K562 (cell line): ENCODE measurements at regions not wholly inside any gene's neighbourhood (a gene's known extent, or its start where the extent isn't known, plus 50 kb on each side); places are given as distances from the start of the nearest gene placed in this dataset.
A peak's percentile ranks its signal among the peaks of the same experiment; 100 is the strongest.

ENCODE experiments used
- HEY1 ChIP-seq: fragments of 250-450 bp; sonication (Bioruptor Pico); IDR thresholded peaks from 2 replicates; pipeline ENCODE4 v1.5.0; 2020; ENCODE audit warnings: mild to moderate bottlenecking, moderate library complexity, borderline replicate concordance
- RAD21 ChIP-seq, 2 experiments: fragments of 250-450 bp in 1 of 2; fragments of 450-650 bp in 1 of 2; sonication (Bioruptor Pico) in 1 of 2; formaldehyde crosslinking in 1 of 2; IDR thresholded peaks in 1 of 2; conservative IDR thresholded peaks in 1 of 2; 2 replicates each; pipeline versions ENCODE4 v1.4.0 to v1.8.0; 2020 to 2022; ENCODE audit warnings: mild to moderate bottlenecking in 2 of 2, moderate library complexity in 1 of 2
- TAF9B ChIP-seq: fragments of 450-650 bp; IDR thresholded peaks from 2 replicates; pipeline ENCODE4 v1.6.1; 2018; ENCODE audit warnings: mild to moderate bottlenecking; ENCODE audit not compliant: partially characterized antibody
- TF ChIP-seq, protein P1 (sequence below), 2 experiments: fragments of 450-650 bp in 1 of 2; sonication (generic) in 1 of 2; formaldehyde crosslinking in 1 of 2; IDR thresholded peaks; 2 replicates each; pipeline versions ENCODE4 v1.7.1 to v1.9.0; 2016 to 2022; ENCODE audit warnings: inconsistent platforms in 1 of 2, mild to moderate bottlenecking in 1 of 2, missing genetic modification reagents in 1 of 2
- TF ChIP-seq, protein P2 (sequence below): fragments of 450-650 bp; formaldehyde crosslinking; IDR thresholded peaks from 2 replicates; pipeline ENCODE4 v1.4.0; 2020; ENCODE audit warnings: mild to moderate bottlenecking, moderate library complexity

DNA sequence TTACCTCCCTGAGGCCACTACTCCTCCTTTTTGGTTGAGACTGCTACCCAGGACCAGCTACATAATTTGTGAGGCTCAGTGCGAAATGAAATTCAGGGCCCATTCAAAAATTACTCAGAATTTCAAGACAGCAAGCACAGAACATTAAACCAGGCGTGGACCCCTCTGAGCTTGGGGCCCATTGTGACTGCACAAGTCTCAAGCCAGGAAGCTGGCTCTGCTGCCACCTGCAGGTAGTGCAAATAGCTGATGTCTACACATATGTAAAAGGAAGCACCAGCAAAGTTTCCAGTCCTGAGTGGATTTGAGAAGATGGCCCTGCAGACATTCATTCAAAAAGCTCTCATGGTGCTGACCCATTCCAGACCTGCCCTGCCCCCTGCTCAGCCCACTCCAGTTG, 213.4 kb upstream of the LNX1 start (continued):
- TF ChIP-seq, protein P1, sequence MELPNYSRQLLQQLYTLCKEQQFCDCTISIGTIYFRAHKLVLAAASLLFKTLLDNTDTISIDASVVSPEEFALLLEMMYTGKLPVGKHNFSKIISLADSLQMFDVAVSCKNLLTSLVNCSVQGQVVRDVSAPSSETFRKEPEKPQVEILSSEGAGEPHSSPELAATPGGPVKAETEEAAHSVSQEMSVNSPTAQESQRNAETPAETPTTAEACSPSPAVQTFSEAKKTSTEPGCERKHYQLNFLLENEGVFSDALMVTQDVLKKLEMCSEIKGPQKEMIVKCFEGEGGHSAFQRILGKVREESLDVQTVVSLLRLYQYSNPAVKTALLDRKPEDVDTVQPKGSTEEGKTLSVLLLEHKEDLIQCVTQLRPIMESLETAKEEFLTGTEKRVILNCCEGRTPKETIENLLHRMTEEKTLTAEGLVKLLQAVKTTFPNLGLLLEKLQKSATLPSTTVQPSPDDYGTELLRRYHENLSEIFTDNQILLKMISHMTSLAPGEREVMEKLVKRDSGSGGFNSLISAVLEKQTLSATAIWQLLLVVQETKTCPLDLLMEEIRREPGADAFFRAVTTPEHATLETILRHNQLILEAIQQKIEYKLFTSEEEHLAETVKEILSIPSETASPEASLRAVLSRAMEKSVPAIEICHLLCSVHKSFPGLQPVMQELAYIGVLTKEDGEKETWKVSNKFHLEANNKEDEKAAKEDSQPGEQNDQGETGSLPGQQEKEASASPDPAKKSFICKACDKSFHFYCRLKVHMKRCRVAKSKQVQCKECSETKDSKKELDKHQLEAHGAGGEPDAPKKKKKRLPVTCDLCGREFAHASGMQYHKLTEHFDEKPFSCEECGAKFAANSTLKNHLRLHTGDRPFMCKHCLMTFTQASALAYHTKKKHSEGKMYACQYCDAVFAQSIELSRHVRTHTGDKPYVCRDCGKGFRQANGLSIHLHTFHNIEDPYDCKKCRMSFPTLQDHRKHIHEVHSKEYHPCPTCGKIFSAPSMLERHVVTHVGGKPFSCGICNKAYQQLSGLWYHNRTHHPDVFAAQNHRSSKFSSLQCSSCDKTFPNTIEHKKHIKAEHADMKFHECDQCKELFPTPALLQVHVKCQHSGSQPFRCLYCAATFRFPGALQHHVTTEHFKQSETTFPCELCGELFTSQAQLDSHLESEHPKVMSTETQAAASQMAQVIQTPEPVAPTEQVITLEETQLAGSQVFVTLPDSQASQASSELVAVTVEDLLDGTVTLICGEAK (IDR thresholded peaks at IDR 0.05) = no peak
- TF ChIP-seq, protein P1 (CRISPR knock-in tag; IDR thresholded peaks at IDR 0.05) = no peak
- TF ChIP-seq RAD21 (CRISPR knock-in tag; conservative IDR thresholded peaks at IDR 0.05 in 1 of 2, IDR thresholded peaks at IDR 0.05 in 1 of 2) (peak; percentile 67 to 71), TAF9B (no peak), HEY1 (no peak)
- TF ChIP-seq, protein P2, sequence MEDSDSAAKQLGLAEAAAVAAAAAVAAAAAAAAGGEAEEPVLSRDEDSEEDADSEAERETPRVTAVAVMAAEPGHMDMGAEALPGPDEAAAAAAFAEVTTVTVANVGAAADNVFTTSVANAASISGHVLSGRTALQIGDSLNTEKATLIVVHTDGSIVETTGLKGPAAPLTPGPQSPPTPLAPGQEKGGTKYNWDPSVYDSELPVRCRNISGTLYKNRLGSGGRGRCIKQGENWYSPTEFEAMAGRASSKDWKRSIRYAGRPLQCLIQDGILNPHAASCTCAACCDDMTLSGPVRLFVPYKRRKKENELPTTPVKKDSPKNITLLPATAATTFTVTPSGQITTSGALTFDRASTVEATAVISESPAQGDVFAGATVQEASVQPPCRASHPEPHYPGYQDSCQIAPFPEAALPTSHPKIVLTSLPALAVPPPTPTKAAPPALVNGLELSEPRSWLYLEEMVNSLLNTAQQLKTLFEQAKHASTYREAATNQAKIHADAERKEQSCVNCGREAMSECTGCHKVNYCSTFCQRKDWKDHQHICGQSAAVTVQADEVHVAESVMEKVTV (CRISPR knock-in tag) = peak; percentile 62
- TF ChIP-seq, all 486 proteins: peak for 5
